ENCODE measurements at regions not wholly inside any gene's neighbourhood (a gene's known extent, or its start where the extent isn't known, plus 50 kb on each side); places are given as distances from the start of the nearest gene placed in this dataset.

DNA sequence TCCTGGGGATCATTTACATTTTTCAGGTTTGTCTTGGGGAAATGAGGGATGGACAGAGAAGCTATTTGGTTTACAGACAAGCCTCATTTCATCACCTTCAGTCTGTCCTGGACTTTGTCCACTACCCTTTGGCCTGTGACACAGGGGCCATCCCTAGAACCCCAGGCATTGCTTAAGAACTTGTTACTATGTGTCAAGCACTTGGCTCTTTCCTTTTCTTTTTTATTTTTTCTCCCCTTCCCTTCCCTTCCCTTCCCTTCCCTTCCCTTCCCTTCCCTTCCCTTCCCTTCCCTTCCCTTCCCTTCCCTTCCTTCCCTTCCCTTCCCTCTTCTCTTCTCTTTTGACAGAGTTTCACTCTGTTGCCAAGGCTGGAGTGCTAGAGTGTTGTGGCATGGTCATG lies 253.1 kb downstream of the OLFM4 start (continued):
- TF ChIP-seq, protein P1, sequence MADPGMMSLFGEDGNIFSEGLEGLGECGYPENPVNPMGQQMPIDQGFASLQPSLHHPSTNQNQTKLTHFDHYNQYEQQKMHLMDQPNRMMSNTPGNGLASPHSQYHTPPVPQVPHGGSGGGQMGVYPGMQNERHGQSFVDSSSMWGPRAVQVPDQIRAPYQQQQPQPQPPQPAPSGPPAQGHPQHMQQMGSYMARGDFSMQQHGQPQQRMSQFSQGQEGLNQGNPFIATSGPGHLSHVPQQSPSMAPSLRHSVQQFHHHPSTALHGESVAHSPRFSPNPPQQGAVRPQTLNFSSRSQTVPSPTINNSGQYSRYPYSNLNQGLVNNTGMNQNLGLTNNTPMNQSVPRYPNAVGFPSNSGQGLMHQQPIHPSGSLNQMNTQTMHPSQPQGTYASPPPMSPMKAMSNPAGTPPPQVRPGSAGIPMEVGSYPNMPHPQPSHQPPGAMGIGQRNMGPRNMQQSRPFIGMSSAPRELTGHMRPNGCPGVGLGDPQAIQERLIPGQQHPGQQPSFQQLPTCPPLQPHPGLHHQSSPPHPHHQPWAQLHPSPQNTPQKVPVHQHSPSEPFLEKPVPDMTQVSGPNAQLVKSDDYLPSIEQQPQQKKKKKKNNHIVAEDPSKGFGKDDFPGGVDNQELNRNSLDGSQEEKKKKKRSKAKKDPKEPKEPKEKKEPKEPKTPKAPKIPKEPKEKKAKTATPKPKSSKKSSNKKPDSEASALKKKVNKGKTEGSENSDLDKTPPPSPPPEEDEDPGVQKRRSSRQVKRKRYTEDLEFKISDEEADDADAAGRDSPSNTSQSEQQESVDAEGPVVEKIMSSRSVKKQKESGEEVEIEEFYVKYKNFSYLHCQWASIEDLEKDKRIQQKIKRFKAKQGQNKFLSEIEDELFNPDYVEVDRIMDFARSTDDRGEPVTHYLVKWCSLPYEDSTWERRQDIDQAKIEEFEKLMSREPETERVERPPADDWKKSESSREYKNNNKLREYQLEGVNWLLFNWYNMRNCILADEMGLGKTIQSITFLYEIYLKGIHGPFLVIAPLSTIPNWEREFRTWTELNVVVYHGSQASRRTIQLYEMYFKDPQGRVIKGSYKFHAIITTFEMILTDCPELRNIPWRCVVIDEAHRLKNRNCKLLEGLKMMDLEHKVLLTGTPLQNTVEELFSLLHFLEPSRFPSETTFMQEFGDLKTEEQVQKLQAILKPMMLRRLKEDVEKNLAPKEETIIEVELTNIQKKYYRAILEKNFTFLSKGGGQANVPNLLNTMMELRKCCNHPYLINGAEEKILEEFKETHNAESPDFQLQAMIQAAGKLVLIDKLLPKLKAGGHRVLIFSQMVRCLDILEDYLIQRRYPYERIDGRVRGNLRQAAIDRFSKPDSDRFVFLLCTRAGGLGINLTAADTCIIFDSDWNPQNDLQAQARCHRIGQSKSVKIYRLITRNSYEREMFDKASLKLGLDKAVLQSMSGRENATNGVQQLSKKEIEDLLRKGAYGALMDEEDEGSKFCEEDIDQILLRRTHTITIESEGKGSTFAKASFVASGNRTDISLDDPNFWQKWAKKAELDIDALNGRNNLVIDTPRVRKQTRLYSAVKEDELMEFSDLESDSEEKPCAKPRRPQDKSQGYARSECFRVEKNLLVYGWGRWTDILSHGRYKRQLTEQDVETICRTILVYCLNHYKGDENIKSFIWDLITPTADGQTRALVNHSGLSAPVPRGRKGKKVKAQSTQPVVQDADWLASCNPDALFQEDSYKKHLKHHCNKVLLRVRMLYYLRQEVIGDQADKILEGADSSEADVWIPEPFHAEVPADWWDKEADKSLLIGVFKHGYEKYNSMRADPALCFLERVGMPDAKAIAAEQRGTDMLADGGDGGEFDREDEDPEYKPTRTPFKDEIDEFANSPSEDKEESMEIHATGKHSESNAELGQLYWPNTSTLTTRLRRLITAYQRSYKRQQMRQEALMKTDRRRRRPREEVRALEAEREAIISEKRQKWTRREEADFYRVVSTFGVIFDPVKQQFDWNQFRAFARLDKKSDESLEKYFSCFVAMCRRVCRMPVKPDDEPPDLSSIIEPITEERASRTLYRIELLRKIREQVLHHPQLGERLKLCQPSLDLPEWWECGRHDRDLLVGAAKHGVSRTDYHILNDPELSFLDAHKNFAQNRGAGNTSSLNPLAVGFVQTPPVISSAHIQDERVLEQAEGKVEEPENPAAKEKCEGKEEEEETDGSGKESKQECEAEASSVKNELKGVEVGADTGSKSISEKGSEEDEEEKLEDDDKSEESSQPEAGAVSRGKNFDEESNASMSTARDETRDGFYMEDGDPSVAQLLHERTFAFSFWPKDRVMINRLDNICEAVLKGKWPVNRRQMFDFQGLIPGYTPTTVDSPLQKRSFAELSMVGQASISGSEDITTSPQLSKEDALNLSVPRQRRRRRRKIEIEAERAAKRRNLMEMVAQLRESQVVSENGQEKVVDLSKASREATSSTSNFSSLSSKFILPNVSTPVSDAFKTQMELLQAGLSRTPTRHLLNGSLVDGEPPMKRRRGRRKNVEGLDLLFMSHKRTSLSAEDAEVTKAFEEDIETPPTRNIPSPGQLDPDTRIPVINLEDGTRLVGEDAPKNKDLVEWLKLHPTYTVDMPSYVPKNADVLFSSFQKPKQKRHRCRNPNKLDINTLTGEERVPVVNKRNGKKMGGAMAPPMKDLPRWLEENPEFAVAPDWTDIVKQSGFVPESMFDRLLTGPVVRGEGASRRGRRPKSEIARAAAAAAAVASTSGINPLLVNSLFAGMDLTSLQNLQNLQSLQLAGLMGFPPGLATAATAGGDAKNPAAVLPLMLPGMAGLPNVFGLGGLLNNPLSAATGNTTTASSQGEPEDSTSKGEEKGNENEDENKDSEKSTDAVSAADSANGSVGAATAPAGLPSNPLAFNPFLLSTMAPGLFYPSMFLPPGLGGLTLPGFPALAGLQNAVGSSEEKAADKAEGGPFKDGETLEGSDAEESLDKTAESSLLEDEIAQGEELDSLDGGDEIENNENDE (IDR thresholded peaks at IDR 0.05; ENCODE audit: insufficient replicate concordance, low read length), result no peak
- no peak for TF ChIP-seq CBX5 (IDR thresholded peaks at IDR 0.05; ENCODE audit: low read depth, low read length)
- no peak for TF ChIP-seq RNF2 (IDR thresholded peaks at IDR 0.05; ENCODE audit: borderline replicate concordance, low read depth, low read length, missing control alignments, poor library complexity, severe bottlenecking)
- no peak for TF ChIP-seq TAF7 (optimal IDR thresholded peaks at IDR 0.05; ENCODE audit: borderline replicate concordance, low read depth, low read length)
- TF ChIP-seq MAX (IDR thresholded peaks at IDR 0.05), result no peak
- TF ChIP-seq EGR1 (IDR thresholded peaks at IDR 0.05; ENCODE audit: borderline replicate concordance, low read depth, low read length), result no peak
- no peak for TF ChIP-seq HDAC6 (IDR thresholded peaks at IDR 0.05; ENCODE audit: low read depth, low read length)
- no peak for TF ChIP-seq CTBP2 (IDR thresholded peaks at IDR 0.05; ENCODE audit: borderline replicate concordance, insufficient read depth, insufficient read length, low read length)
- no peak for TF ChIP-seq SRF (IDR thresholded peaks at IDR 0.05; ENCODE audit: low read depth, low read length)
- no peak for TF ChIP-seq PHF8 (conservative IDR thresholded peaks at IDR 0.05; ENCODE audit: low read depth, low read length)
- no peak for TF ChIP-seq BRCA1 (IDR thresholded peaks at IDR 0.05; ENCODE audit: low read depth, low read length)
